ENCODE measurements at regions not wholly inside any gene's neighbourhood (a gene's known extent, or its start where the extent isn't known, plus 50 kb on each side); places are given as distances from the start of the nearest gene placed in this dataset.

GRCh38 chr21:28426545-28426944 lies 566.1 kb downstream of the LTN1 start:
- Mint-ChIP-seq H3K4me3 (no peak overlapping the region), H3K4me1 (no peaks in the 10 kb centered on the region)
- intact Hi-C loops (cut with micrococcal nuclease) = loop anchor here in 1 of 2 donors (10.0 kb wide), 1 partner anchor 62 kb away; no protein-coding TSS in a partner anchor

GRCh38 chr21:28423521-28424190 lies 569.0 kb downstream of the LTN1 start:
- no peak overlapping the region for H3K9ac ChIP-seq (ENCODE audit: insufficient read depth, low read length, poor library complexity, severe bottlenecking)
- H3K36me3 ChIP-seq (replicated peaks in 1 of 2; ENCODE audit: control insufficient read depth in 1 of 2, insufficient read depth in 2 of 2, low read length in 2 of 2) = no peaks in the 10 kb centered on the region
- H3K27ac ChIP-seq (ENCODE audit: low read depth in 1 of 2, low read length in 2 of 2) = no peak overlapping the region
- DNase-seq = no peak
- H3K9me3 ChIP-seq (replicated peaks in 1 of 2; ENCODE audit: control insufficient read depth in 1 of 2, insufficient read depth in 1 of 2, low read length in 2 of 2) = no peaks in the 10 kb centered on the region
- no peaks in the 10 kb centered on the region for H3K79me2 ChIP-seq (ENCODE audit: insufficient read depth, low read length)
- no peak overlapping the region for H3K4me2 ChIP-seq (replicated peaks; ENCODE audit: extremely low read depth, low read length, poor library complexity, severe bottlenecking)
- WGBS (ENCODE audit: insufficient coverage) = no CpG with 5 or more reads among the region's 3 CpGs
- H3K27me3 Mint-ChIP-seq (ENCODE audit: low read depth in 3 of 3) = peaks cover 0 to 2% (median 0%) of the 10 kb centered on the region in 3 donors
- no peaks in the 10 kb centered on the region for H3K27me3 ChIP-seq (ENCODE audit: control insufficient read depth in 2 of 2, insufficient read depth in 2 of 2, low read length in 2 of 2)
- H4K20me1 ChIP-seq (ENCODE audit: insufficient read depth, low read length) = no peaks in the 10 kb centered on the region
- H3K4me3 Mint-ChIP-seq = no peak overlapping the region
- no peak for TF ChIP-seq CTCF (IDR thresholded peaks at IDR 0.05)
- no peaks in the 10 kb centered on the region for H3K4me1 Mint-ChIP-seq
- no peak overlapping the region for H2AFZ ChIP-seq (ENCODE audit: insufficient read depth, low read depth, low read length, poor library complexity, severe bottlenecking)
- H3K9me3 Mint-ChIP-seq = peaks cover 0 to 6% (median 1%) of the 10 kb centered on the region in 7 donors
- H3K27ac Mint-ChIP-seq = no peak overlapping the region
- no peaks in the 10 kb centered on the region for H3K4me1 ChIP-seq (ENCODE audit: control insufficient read depth in 1 of 2, insufficient read depth in 2 of 2, low read length in 2 of 2)
- no peak overlapping the region for H3K4me3 ChIP-seq (replicated peaks in 1 of 3; ENCODE audit: low read depth in 2 of 3, low read length in 3 of 3)
- H3K36me3 Mint-ChIP-seq = no peaks in the 10 kb centered on the region
- intact Hi-C loops (cut with micrococcal nuclease) = loop anchor here in 1 of 2 donors (10.0 kb wide), 1 partner anchor 59 kb away; no protein-coding TSS in a partner anchor

More at GRCh38 chr21:28426545-28426944, 566.1 kb downstream of the LTN1 start:
- TF ChIP-seq CTCF (IDR thresholded peaks at IDR 0.05) = no peak
- H3K4me1 ChIP-seq (ENCODE audit: control insufficient read depth in 1 of 2, insufficient read depth in 2 of 2, low read length in 2 of 2) = no peaks in the 10 kb centered on the region
- H3K4me2 ChIP-seq (replicated peaks; ENCODE audit: extremely low read depth, low read length, poor library complexity, severe bottlenecking) = no peak overlapping the region
- no peaks in the 10 kb centered on the region for H3K36me3 Mint-ChIP-seq
- H3K79me2 ChIP-seq (ENCODE audit: insufficient read depth, low read length) = no peaks in the 10 kb centered on the region
- H4K20me1 ChIP-seq (ENCODE audit: insufficient read depth, low read length) = no peaks in the 10 kb centered on the region
- H3K27me3 ChIP-seq (ENCODE audit: control insufficient read depth in 2 of 2, insufficient read depth in 2 of 2, low read length in 2 of 2) = no peaks in the 10 kb centered on the region
- no peak overlapping the region for H3K4me3 ChIP-seq (replicated peaks in 1 of 3; ENCODE audit: low read depth in 2 of 3, low read length in 3 of 3)
- no peak overlapping the region for H3K27ac ChIP-seq (ENCODE audit: low read depth in 1 of 2, low read length in 2 of 2)
- no peaks in the 10 kb centered on the region for H3K36me3 ChIP-seq (replicated peaks in 1 of 2; ENCODE audit: control insufficient read depth in 1 of 2, insufficient read depth in 2 of 2, low read length in 2 of 2)
- H2AFZ ChIP-seq (ENCODE audit: insufficient read depth, low read depth, low read length, poor library complexity, severe bottlenecking) = no peak overlapping the region
- no peaks in the 10 kb centered on the region for H3K9me3 ChIP-seq (replicated peaks in 1 of 2; ENCODE audit: control insufficient read depth in 1 of 2, insufficient read depth in 1 of 2, low read length in 2 of 2)
- no peak for DNase-seq
- no peak overlapping the region for H3K27ac Mint-ChIP-seq
- no peak overlapping the region for H3K9ac ChIP-seq (ENCODE audit: insufficient read depth, low read length, poor library complexity, severe bottlenecking)
- H3K27me3 Mint-ChIP-seq (ENCODE audit: low read depth in 3 of 3) = peaks cover 0 to 2% (median 2%) of the 10 kb centered on the region in 3 donors
- H3K9me3 Mint-ChIP-seq = peaks cover 0 to 6% (median 3%) of the 10 kb centered on the region in 7 donors
